PFSK-1 (cell line): ENCODE measurements at regions not wholly inside any gene's neighbourhood (a gene's known extent, or its start where the extent isn't known, plus 50 kb on each side); places are given as distances from the start of the nearest gene placed in this dataset.

Experiments used
- FOXP2 ChIP-seq: optimal IDR thresholded peaks from 2 replicates; pipeline ENCODE3; 2011; ENCODE audit warnings: borderline replicate concordance, control low read depth, inconsistent platforms; ENCODE audit not compliant: insufficient read depth; ENCODE audit errors: extremely low read length, extremely low read depth
- POLR2AphosphoS5 ChIP-seq: IDR thresholded peaks from 2 replicates; pipeline ENCODE4 v1.6.1; 2012; ENCODE audit warnings: low read depth, mild to moderate bottlenecking, control low read depth, low read length, moderate library complexity
- SIN3A ChIP-seq: IDR thresholded peaks from 2 replicates; pipeline ENCODE4 v1.6.1; 2012; ENCODE audit warnings: mild to moderate bottlenecking, low read length, moderate library complexity, borderline replicate concordance; ENCODE audit not compliant: insufficient read depth
- TAF1 ChIP-seq: IDR thresholded peaks from 2 replicates; pipeline ENCODE4 v1.6.1; 2012; ENCODE audit warnings: low read length, control low read depth, borderline replicate concordance; ENCODE audit not compliant: insufficient read depth

- TF ChIP-seq POLR2AphosphoS5 (no peak), FOXP2 (no peak), SIN3A (no peak), TAF1 (no peak)
Measured at GRCh38 chr20:62574230-62574993, 67.9 kb upstream of the SLCO4A1 start.
